ENCODE measurements at regions not wholly inside any gene's neighbourhood (a gene's known extent, or its start where the extent isn't known, plus 50 kb on each side); places are given as distances from the start of the nearest gene placed in this dataset.

DNA sequence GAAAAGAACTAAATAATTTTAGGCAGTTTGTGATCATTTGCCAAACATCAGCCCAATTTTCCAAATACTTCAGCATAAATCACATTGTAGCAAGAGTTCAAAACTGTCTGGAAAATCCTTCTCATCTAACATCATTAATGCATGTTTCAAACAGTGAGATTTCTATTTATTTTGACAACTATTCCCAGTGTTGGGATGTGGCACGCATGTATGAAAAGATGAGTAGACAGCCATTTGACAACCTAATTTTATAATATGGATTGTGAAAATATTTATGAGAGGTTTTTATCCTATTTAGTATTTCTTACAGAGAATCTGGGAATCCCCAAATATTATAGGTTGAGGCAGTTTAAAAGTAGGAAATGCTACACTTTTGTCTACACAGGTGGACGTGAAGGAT lies 357.6 kb upstream of the ARID1B start:
- TF ChIP-seq, protein P1, sequence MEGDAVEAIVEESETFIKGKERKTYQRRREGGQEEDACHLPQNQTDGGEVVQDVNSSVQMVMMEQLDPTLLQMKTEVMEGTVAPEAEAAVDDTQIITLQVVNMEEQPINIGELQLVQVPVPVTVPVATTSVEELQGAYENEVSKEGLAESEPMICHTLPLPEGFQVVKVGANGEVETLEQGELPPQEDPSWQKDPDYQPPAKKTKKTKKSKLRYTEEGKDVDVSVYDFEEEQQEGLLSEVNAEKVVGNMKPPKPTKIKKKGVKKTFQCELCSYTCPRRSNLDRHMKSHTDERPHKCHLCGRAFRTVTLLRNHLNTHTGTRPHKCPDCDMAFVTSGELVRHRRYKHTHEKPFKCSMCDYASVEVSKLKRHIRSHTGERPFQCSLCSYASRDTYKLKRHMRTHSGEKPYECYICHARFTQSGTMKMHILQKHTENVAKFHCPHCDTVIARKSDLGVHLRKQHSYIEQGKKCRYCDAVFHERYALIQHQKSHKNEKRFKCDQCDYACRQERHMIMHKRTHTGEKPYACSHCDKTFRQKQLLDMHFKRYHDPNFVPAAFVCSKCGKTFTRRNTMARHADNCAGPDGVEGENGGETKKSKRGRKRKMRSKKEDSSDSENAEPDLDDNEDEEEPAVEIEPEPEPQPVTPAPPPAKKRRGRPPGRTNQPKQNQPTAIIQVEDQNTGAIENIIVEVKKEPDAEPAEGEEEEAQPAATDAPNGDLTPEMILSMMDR (IDR thresholded peaks at IDR 0.05), result no peak
- TF ChIP-seq POLR2A (IDR thresholded peaks at IDR 0.05), result no peak

Data from body of pancreas (tissue), 4 donors.